ENCODE measurements at regions not wholly inside any gene's neighbourhood (a gene's known extent, or its start where the extent isn't known, plus 50 kb on each side); places are given as distances from the start of the nearest gene placed in this dataset.

- no peak for DNase-seq
- Histone ChIP-seq H3K27me3 (no peaks in the 10 kb centered on the region), H3K4me3 (no peak overlapping the region), H3K4me1 (no peaks in the 10 kb centered on the region), H3K36me3 (no peaks in the 10 kb centered on the region), H3K9me3 (replicated peaks) (no peaks in the 10 kb centered on the region), H3K27ac (no peak overlapping the region)
Observed at GRCh38 chr5:9956725-9957124, 293.0 kb downstream of the ATPSCKMT start.

GRCh38 chr5:9955586-9955985, 294.1 kb downstream of the ATPSCKMT start:
- H3K9me3 ChIP-seq (replicated peaks): no peaks in the 10 kb centered on the region
- DNase-seq: no peak
- no peaks in the 10 kb centered on the region for H3K27me3 ChIP-seq
- H3K27ac ChIP-seq: no peak overlapping the region
- no peaks in the 10 kb centered on the region for H3K36me3 ChIP-seq
- no peaks in the 10 kb centered on the region for H3K4me1 ChIP-seq
- H3K4me3 ChIP-seq: no peak overlapping the region

GRCh38 chr5:9954869-9955268, 294.8 kb downstream of the ATPSCKMT start:
- no peaks in the 10 kb centered on the region for H3K9me3 ChIP-seq (replicated peaks)
- H3K4me1 ChIP-seq: no peaks in the 10 kb centered on the region
- no peaks in the 10 kb centered on the region for H3K36me3 ChIP-seq
- no peaks in the 10 kb centered on the region for H3K27me3 ChIP-seq
- H3K4me3 ChIP-seq: no peak overlapping the region
- no peak for DNase-seq
- no peak overlapping the region for H3K27ac ChIP-seq

- DNase-seq: no peak
- H3K36me3 ChIP-seq: no peaks in the 10 kb centered on the region
- no peak overlapping the region for H3K27ac ChIP-seq
- H3K9me3 ChIP-seq (replicated peaks): no peaks in the 10 kb centered on the region
- H3K4me1 ChIP-seq: no peaks in the 10 kb centered on the region
- H3K4me3 ChIP-seq: no peak overlapping the region
- no peaks in the 10 kb centered on the region for H3K27me3 ChIP-seq
Observed at GRCh38 chr5:9953691-9954090, 296.0 kb downstream of the ATPSCKMT start.

- Histone ChIP-seq H3K9me3 (replicated peaks) (no peaks in the 10 kb centered on the region), H3K27ac (no peak overlapping the region), H3K4me3 (no peak overlapping the region), H3K36me3 (no peaks in the 10 kb centered on the region), H3K4me1 (no peaks in the 10 kb centered on the region), H3K27me3 (no peaks in the 10 kb centered on the region)
- no peak for DNase-seq
Observed at GRCh38 chr5:9951865-9952516, 297.7 kb downstream of the ATPSCKMT start.

GRCh38 chr5:9947944-9948343, 301.7 kb downstream of the ATPSCKMT start:
- Histone ChIP-seq H3K9me3 (replicated peaks) (no peaks in the 10 kb centered on the region), H3K4me1 (no peaks in the 10 kb centered on the region), H3K27ac (no peak overlapping the region), H3K4me3 (no peak overlapping the region), H3K36me3 (no peaks in the 10 kb centered on the region), H3K27me3 (no peaks in the 10 kb centered on the region)
- no peak for DNase-seq

- H3K27ac ChIP-seq: no peak overlapping the region
- no peak overlapping the region for H3K4me3 ChIP-seq
- H3K4me1 ChIP-seq: no peaks in the 10 kb centered on the region
- no peak for DNase-seq
- no peaks in the 10 kb centered on the region for H3K9me3 ChIP-seq (replicated peaks)
- no peaks in the 10 kb centered on the region for H3K27me3 ChIP-seq
- H3K36me3 ChIP-seq: no peaks in the 10 kb centered on the region
Observed at GRCh38 chr5:9947225-9947714, 302.4 kb downstream of the ATPSCKMT start.

GRCh38 chr5:9932770-9933169, 302.6 kb upstream of the TAS2R1 start:
- no peak overlapping the region for H3K27ac ChIP-seq
- peak; percentile 14 to 16 for DNase-seq
- peaks cover 2% of the 10 kb centered on the region; the same call in 1 of the 2 replicates for H3K4me1 ChIP-seq
- no peak overlapping the region for H3K4me3 ChIP-seq
- H3K9me3 ChIP-seq (replicated peaks): no peaks in the 10 kb centered on the region
- H3K27me3 ChIP-seq: no peaks in the 10 kb centered on the region
- H3K36me3 ChIP-seq: no peaks in the 10 kb centered on the region

- H3K27me3 ChIP-seq: no peaks in the 10 kb centered on the region
- H3K4me3 ChIP-seq: no peak overlapping the region
- no peak overlapping the region for H3K27ac ChIP-seq
- H3K4me1 ChIP-seq: peaks cover 2% of the 10 kb centered on the region; the same call in 1 of the 2 replicates
- H3K36me3 ChIP-seq: no peaks in the 10 kb centered on the region
- DNase-seq: no peak
- no peaks in the 10 kb centered on the region for H3K9me3 ChIP-seq (replicated peaks)
Observed at GRCh38 chr5:9930156-9930555, 300.0 kb upstream of the TAS2R1 start.

- Histone ChIP-seq H3K36me3 (no peaks in the 10 kb centered on the region), H3K4me3 (no peak overlapping the region), H3K9me3 (replicated peaks) (no peaks in the 10 kb centered on the region), H3K4me1 (peaks cover 2% of the 10 kb centered on the region; the same call in 1 of the 2 replicates), H3K27me3 (no peaks in the 10 kb centered on the region), H3K27ac (peak overlapping the region; percentile 54)
- peak; percentile 23 to 57 for DNase-seq
Observed at GRCh38 chr5:9928326-9928725, 298.2 kb upstream of the TAS2R1 start.

GRCh38 chr5:9927521-9927997, 297.4 kb upstream of the TAS2R1 start:
- Histone ChIP-seq H3K27me3 (no peaks in the 10 kb centered on the region), H3K9me3 (replicated peaks) (no peaks in the 10 kb centered on the region), H3K4me1 (peaks cover 2% of the 10 kb centered on the region; the same call in 1 of the 2 replicates), H3K36me3 (no peaks in the 10 kb centered on the region), H3K4me3 (no peak overlapping the region), H3K27ac (no peak overlapping the region; the same call in 1 of the 2 replicates)
- no peak for DNase-seq

- no peak for DNase-seq
Observed at GRCh38 chr5:9927106-9927505, 297.0 kb upstream of the TAS2R1 start.

GRCh38 chr5:9924614-9925013, 294.5 kb upstream of the TAS2R1 start:
- Histone ChIP-seq H3K9me3 (replicated peaks) (no peaks in the 10 kb centered on the region), H3K4me3 (no peak overlapping the region), H3K27ac (no peak overlapping the region), H3K36me3 (no peaks in the 10 kb centered on the region), H3K4me1 (peaks cover 2% of the 10 kb centered on the region; the same call in 1 of the 2 replicates), H3K27me3 (no peaks in the 10 kb centered on the region)
- DNase-seq: no peak

More at GRCh38 chr5:9927106-9927505, 297.0 kb upstream of the TAS2R1 start:
- H3K4me3 ChIP-seq: no peak overlapping the region
- H3K9me3 ChIP-seq (replicated peaks): no peaks in the 10 kb centered on the region
- H3K27me3 ChIP-seq: no peaks in the 10 kb centered on the region
- H3K36me3 ChIP-seq: no peaks in the 10 kb centered on the region
- H3K27ac ChIP-seq: no peak overlapping the region
- peaks cover 2% of the 10 kb centered on the region; the same call in 1 of the 2 replicates for H3K4me1 ChIP-seq

- no peak overlapping the region for H3K27ac ChIP-seq
- H3K9me3 ChIP-seq (replicated peaks): no peaks in the 10 kb centered on the region
- H3K36me3 ChIP-seq: no peaks in the 10 kb centered on the region
- no peak for DNase-seq
- H3K27me3 ChIP-seq: no peaks in the 10 kb centered on the region
- no peak overlapping the region for H3K4me3 ChIP-seq
- H3K4me1 ChIP-seq: no peaks in the 10 kb centered on the region; the same call in 1 of the 2 replicates
Observed at GRCh38 chr5:9922719-9923118, 292.6 kb upstream of the TAS2R1 start.

- DNase-seq: no peak
- no peaks in the 10 kb centered on the region for H3K9me3 ChIP-seq (replicated peaks)
Observed at GRCh38 chr5:9920697-9921096, 290.5 kb upstream of the TAS2R1 start.

More at GRCh38 chr5:9920697-9921096, 290.5 kb upstream of the TAS2R1 start:
- no peak overlapping the region for H3K27ac ChIP-seq
- H3K4me3 ChIP-seq: no peak overlapping the region
- no peaks in the 10 kb centered on the region for H3K36me3 ChIP-seq
- H3K4me1 ChIP-seq: no peaks in the 10 kb centered on the region
- no peaks in the 10 kb centered on the region for H3K27me3 ChIP-seq

Measured in SJCRH30 (cell line).